ENCODE measurements at regions not wholly inside any gene's neighbourhood (a gene's known extent, or its start where the extent isn't known, plus 50 kb on each side); places are given as distances from the start of the nearest gene placed in this dataset.

- TF ChIP-seq CTCF (IDR thresholded peaks at IDR 0.05) (no peak), NFATC4 (CRISPR knock-in tag; IDR thresholded peaks at IDR 0.05) (no peak), USF2 (CRISPR knock-in tag; IDR thresholded peaks at IDR 0.05) (no peak)
Observed at GRCh38 chr21:22691658-22692057, 1693.4 kb downstream of the NCAM2 start (continued).

GRCh38 chr21:22703521-22703920 lies 1705.3 kb downstream of the NCAM2 start:
- no peaks in the 10 kb centered on the region for H3K36me3 Mint-ChIP-seq
- H3K9me3 Mint-ChIP-seq = peaks cover 11% of the 10 kb centered on the region; the same call in 1 of the 2 replicates
- no peaks in the 10 kb centered on the region for H3K4me1 Mint-ChIP-seq
- H3K27ac Mint-ChIP-seq = no peak overlapping the region
- no peak overlapping the region for H3K4me3 Mint-ChIP-seq
- DNase-seq (ENCODE audit: low spot score) = no peak
- ChIA-PET CTCF (no interaction called here), POLR2A (no interaction called here)
- H3K27me3 Mint-ChIP-seq (ENCODE audit: low read depth) = no peaks in the 10 kb centered on the region
- no peak for ATAC-seq
- TF ChIP-seq IRF1 (CRISPR knock-in tag; IDR thresholded peaks at IDR 0.05) (no peak), CTCF (IDR thresholded peaks at IDR 0.05) (no peak), FOXP1 (CRISPR knock-in tag; IDR thresholded peaks at IDR 0.05; ENCODE audit: borderline replicate concordance) (no peak), E2F5 (CRISPR knock-in tag; IDR thresholded peaks at IDR 0.05) (no peak), PREB (CRISPR knock-in tag; IDR thresholded peaks at IDR 0.05; ENCODE audit: borderline replicate concordance) (no peak), MXD4 (CRISPR knock-in tag; IDR thresholded peaks at IDR 0.05; ENCODE audit: borderline replicate concordance) (no peak), ZBTB21 (CRISPR knock-in tag; IDR thresholded peaks at IDR 0.05; ENCODE audit: borderline replicate concordance) (no peak), ATF2 (CRISPR knock-in tag; IDR thresholded peaks at IDR 0.05; ENCODE audit: borderline replicate concordance, low read depth) (no peak), GRHL2 (CRISPR knock-in tag; IDR thresholded peaks at IDR 0.05; ENCODE audit: insufficient replicate concordance, severe bottlenecking) (no peak), ZMAT4 (CRISPR knock-in tag; IDR thresholded peaks at IDR 0.05) (no peak), ELF4 (CRISPR knock-in tag; IDR thresholded peaks at IDR 0.05; ENCODE audit: low read depth) (no peak), MYBL2 (CRISPR knock-in tag; IDR thresholded peaks at IDR 0.05) (no peak)

All from WTC11 (cell line).